ENCODE measurements at regions not wholly inside any gene's neighbourhood (a gene's known extent, or its start where the extent isn't known, plus 50 kb on each side); places are given as distances from the start of the nearest gene placed in this dataset.

DNA sequence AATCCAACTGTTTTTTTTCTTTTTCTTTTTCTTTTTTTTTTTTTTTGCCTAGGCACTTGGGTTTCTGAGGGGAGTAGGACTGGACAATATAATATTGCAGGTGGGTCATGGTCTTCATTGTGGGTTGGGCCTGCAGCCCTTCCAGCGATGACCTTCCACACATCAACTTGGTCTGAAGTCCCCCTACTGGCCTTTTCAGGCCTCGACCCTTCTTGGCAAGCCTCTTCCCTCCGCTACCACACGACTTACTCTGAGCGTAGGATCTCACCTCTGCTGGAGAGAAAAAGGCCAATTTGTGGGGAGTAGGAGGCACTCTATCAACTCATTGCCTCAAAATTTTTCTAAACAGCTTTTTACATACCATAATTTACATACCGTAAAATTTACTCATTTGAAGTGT lies 51.1 kb upstream of the GRIK3 start:
- DNase-seq (ENCODE audit: low read depth) = no peak

DNA sequence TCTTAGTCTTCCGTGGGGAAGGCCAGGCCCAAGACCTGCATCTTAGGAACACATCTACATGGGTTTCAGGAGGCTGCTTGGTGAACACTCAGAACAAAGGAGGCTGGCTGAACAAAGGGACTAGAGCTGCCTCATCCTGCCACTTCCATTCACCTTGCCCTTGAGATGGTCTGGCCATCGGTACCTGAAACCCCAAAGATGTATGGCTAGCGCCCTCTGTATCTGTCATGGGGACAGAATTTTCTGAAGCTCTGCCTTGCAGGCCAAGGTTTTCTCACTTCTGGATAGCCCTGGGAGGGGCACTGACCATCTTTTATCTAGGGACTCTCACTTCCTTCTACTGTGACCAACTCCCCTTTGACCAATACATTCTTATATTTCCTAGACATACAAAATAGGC lies 55.4 kb upstream of the GRIK3 start:
- DNase-seq (ENCODE audit: low read depth) = no peak

DNA sequence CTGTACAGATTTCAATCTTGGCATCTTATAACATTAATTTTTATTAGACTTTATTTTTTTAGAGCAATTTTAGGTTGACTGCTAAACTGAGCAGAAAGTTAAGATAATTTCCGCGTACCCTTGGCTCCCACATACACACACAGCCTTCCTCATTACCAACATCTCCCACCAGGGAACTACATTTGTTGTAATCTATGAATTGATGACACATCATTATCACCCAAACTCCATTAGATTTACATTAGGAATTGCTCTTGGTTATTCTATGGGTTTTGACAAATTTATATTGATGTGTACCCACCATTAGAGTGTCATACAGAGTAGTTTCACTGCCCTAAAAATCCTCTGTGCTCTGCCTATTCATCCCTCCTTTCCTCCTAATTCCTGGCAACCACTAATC lies 56.4 kb upstream of the GRIK3 start:
- no peak for DNase-seq (ENCODE audit: low read depth)

DNA sequence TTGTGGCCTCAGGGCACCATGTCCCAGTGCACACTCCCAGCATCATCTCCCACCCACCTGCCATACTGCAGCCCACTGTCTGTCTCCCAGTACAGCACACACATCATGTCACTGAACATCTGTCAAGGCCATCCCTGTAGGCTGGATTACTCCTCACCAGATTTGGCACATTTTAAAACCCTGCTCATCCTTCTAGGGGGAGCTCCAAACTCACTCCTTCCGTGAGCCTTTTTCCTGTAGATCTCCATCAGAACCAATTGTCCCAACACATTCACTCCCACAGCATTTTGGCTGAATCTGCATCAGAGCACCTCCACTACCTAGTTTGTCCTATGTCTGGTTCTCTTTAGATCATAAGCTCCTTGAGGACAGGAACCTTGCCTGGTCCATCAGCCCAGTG lies 58.6 kb upstream of the GRIK3 start:
- DNase-seq (ENCODE audit: low read depth) = no peak

DNA sequence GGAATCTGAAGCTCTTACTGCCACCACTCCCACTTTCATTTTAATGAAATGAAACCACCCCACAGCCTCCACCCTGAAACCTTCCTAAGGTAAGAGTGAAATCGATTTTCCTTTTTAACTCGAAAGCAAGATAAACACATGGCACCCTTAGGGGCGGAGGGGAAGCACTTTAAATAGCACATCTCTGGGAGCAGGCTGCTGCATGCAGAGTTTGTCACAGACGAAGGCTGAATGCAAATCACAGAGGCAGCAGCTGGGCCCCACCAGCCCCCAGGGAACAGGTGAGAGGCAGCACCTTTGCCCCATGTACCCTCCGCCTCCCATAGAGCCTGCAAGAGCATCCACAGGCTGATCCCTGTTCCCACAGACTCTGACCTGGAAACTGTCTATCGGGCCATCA lies 60.0 kb upstream of the GRIK3 start:
- no peak for DNase-seq (ENCODE audit: low read depth)

DNA sequence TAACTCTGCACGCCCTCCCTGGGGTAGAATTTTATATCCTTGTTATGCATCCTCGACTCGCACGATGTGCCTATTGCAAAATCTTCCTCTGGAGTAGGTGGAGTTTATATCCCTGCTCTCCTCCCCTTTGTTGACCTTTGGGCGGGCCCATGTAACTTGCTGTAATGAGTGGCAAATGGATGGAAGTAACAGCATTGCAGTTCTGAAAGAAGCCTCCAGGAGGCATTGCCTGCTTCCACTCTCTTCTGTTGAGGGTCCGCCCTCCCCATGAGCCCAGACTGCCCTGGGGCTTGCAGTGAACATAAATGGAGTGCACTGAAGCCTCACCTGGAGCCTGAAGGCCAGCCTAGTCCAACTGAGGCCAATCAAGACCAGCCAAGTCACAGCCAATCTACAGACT lies 62.2 kb upstream of the GRIK3 start:
- no peak for DNase-seq (ENCODE audit: low read depth)

DNA sequence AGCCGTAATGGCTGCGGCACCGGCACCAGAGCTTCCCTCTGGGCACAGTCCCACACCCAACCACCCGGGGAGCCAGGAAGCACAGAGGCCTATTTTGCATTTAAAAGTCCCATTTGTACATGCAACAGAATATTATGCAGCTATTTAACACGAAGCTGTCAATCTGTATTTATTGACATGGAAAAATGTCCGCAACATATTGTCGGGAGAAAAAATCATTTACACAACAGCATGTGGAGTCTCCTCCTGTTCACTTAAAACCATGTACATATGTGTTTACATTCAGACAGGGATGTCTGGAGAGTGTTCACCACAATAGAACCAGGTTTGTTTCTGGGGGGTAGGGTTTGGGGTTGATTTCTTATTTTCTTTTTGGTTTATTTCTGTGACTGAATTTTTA lies 63.4 kb upstream of the GRIK3 start:
- DNase-seq (ENCODE audit: low read depth) = no peak

DNA sequence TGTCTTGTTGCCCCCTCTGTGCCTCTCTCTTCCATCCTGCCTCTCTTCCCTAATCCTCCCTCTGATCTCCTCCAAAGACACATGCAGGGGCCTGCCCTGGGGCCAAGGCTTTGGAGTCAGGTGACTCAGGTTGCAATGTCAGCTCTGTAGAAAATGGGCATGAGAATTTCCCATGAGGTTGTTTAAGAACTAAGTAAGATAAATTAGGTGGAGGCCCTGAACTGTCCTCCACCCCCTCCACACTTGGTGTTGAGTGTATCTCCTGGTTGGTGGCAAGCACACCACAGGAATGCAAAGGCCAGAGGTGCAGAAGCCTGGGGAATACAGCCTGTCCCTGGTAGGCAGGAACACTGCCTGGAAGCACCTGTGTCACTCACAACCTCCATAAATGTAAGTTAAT lies 63.9 kb upstream of the GRIK3 start:
- DNase-seq (ENCODE audit: low read depth) = no peak

DNA sequence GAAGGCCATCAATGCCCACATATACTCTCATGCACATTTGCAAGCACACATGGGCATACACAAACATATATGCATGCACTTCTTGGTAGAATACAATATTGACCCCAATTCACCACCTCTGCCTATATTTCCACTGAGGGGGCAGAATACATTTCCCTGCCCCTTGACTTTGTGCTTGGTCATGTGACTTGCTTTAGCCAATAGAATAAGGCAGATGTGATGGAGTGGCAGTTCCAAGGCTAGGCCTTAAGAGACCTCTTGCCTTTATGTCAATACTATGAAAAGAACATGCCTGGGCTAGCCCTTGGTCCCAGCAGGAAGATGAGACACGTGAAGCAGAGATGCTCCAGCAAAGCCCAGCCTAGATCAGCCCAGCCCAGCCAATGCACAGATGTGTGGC lies 66.0 kb upstream of the GRIK3 start:
- DNase-seq (ENCODE audit: low read depth) = no peak

DNA sequence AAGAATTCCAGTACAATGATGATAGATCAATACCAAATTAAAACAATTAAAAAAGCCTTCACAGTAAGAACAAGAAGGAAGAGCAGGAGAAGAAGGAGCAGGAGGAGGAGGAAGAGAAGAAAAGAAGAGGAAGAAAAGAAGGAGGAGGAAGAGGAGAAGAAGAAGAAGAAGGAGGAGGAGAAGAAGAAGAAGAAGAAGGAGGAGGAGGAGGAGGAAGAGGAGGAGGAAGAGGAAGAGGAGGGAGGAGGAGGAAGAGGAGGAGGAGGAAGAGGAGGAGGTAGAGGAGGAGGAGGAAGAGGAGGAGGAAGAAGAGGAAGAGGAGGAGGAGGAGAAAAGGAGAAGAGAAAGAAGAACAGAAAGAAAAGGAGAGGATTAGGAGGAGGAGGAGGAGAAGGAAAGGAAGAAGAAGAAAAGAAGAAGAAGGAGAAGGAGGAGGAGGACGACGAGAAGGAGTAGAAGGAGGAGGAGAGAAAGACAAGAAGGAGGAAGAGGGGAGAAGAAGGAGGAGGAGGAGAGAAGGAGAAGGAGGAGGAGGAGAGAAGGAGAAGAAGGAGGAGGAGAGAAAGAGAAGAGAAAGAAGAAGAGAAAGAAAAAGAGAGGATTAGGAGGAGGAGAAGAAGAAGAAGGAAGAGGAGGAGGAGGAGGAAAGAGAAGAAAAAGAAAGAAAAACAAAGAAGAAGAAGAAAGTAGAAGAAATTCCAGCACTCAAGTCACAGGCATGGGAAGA lies 68.5 kb upstream of the GRIK3 start:
- no peak for DNase-seq (ENCODE audit: low read depth)

DNA sequence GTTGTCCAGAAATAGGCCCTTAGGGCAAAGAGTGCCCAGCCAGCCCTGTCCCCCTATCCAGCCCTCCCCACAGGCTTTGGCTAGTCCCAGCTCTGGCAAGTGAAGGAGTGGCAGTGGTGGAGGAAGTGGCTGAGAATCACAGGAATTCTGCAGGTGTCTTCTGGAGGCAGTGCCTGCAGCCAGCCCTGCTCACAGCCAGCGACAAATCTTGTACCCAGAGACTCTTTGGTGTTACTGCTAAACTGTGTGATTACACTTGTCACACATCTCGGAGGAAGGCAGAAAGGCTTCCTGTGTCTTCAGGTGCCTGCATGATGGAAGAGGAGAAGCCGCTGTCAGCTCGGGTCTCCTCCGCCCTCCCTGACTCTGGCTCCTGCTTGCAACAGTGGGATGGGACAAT lies 71.6 kb upstream of the GRIK3 start:
- DNase-seq (ENCODE audit: low read depth) = no peak

DNA sequence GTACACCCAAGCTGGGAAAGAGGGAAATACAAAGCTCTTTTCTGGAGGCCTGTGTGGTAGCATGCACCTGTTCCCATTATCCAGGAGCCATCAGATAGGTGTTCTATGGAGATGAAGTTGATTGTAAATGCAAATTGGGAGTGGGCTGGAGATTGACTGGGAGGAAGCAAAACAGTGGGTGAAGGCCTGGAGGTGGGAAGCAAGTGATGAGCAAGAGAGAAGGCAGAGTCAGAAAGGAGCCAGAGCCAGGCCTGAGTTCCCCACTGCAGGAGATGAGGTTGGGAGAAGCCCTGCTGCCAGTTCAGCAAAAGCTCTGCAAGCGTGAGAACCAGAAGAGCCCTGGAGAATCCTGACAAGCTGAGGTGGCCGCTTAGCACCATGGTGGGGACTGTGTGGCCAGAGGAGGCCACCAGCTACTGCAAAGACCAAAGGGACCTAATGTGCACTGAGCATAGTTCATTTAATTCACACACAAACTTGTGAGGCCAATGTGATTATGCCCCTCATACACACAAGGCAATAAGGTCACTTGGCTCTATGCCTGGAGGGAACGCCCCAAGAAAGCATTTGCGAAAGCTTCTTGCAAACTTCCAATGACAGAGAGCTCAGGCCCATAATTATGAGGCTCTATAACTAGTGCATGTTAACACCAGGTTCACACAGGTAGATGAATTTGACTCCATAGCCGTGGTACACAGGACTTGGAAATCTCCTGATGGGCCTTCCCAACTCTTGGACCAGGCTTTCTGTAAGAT lies 73.0 kb upstream of the GRIK3 start:
- DNase-seq (ENCODE audit: low read depth) = no peak

DNA sequence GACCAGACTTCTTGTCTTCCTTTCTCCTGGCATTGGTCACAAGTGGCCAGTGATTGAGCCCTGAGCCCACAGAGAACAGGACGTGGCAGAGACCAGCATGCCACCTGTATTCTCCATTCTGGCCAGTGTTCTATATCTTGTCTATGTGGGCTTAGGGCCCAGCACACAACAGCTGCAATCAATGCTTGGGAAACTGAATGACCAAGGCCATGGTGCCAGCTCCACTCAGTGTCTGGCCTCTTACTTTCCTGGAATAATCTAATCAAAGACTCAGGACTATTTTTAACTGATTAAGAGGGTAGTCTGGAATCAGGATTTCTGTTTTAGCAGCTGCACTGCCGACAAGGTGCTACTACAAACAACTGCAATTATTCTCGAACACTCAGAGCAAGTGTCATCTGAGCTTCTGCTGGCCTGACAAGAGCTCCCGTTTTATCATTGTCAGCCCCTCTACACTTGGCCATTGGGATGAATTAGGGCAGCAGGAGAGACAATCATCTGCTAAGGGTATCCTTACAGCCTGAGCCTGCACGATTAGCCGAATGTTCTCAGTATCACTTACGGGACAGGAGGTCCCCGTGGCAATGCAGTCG lies 74.4 kb upstream of the GRIK3 start:
- no peak for DNase-seq (ENCODE audit: low read depth)

DNA sequence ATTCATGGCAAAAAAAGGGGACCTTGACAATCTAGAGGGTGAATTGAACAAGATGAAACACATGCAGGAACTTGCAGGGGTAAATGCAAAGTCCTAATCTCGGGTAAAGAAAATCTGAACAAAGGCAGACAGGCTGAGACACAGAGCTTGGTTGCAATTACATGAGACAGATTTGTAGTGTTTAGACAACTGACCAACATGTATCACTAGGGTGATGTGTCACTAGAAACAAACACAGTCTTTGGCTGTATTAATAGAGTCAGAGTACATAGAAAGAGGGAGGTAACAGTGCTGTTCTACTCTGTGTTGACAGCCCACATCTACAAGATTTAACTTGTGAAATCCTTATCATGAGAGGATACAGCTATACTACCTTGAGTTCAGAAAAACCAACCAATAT lies 78.1 kb upstream of the GRIK3 start:
- DNase-seq (ENCODE audit: low read depth) = no peak

DNA sequence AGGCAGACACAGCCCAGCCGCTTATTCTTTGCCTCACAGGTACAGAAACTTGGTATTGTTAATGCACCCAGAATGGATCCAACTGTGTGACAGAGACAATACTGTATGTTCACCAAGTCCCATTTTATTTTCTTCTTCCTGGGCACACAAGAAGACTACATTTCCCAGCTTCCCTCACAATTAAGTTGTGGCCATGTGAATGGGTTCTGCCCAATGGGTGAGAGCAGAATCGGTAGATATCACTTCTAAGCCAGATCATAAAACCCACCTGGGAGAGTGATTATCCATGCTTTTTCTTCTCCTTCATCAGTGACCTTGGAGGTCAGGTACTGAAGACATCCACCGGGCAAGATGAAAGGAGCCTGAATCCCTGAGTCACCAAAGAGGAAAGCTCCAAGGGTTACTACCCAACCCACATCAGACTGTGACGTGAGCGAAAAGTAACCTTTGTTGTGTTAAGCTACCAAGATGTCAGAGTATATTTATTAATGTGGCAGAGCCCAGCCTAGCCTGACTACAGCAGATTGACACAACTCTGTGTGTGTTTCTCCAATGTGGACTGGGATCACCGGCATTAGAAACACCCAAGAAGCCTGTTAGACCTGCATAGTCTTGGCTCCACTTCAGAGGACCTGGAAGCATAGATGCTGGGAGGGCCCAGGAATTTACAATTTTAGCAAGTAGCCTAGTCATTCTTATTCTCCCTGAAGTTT lies 79.1 kb upstream of the GRIK3 start:
- DNase-seq (ENCODE audit: low read depth) = no peak

DNA sequence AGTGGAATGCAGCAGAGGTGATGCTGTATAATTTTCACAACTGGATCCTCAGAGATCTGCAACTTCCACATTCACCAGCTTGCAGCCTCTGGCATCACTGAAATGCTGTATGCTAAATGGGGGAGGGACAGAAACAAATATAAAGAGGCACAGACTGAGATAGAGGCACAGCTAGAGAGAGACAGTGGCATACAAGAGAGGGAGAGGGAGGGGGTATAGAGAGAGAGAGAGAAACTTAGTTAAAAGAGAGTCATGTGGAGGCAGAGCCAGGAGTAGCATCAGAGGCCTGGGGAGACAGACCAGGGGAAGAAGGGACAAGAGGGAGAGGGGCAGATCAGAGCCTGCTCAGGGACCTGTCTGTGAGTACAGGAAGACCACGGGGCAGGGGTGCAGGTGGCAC lies 84.5 kb upstream of the GRIK3 start:
- no peak for DNase-seq (ENCODE audit: low read depth)

DNA sequence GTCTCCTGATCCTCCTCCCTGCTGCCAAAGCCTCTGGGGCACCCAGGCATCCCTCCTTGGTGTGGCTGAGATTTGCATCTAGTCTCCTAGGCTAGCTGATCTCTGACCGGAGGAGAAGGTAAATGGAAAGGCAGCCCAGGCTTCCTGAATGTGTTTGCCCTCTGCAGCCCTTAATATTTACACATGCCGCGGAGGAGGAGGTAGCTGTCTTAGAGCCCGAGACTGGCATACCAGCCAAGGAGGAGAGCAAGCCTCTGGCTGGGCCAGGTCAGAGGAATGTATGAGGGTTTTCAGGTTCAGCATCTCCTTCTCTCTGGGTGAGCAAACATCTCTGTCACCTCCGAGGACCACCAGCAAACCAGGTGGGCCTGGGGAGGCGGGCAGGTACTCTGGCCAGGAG lies 86.0 kb upstream of the GRIK3 start:
- no peak for DNase-seq (ENCODE audit: low read depth)

DNA sequence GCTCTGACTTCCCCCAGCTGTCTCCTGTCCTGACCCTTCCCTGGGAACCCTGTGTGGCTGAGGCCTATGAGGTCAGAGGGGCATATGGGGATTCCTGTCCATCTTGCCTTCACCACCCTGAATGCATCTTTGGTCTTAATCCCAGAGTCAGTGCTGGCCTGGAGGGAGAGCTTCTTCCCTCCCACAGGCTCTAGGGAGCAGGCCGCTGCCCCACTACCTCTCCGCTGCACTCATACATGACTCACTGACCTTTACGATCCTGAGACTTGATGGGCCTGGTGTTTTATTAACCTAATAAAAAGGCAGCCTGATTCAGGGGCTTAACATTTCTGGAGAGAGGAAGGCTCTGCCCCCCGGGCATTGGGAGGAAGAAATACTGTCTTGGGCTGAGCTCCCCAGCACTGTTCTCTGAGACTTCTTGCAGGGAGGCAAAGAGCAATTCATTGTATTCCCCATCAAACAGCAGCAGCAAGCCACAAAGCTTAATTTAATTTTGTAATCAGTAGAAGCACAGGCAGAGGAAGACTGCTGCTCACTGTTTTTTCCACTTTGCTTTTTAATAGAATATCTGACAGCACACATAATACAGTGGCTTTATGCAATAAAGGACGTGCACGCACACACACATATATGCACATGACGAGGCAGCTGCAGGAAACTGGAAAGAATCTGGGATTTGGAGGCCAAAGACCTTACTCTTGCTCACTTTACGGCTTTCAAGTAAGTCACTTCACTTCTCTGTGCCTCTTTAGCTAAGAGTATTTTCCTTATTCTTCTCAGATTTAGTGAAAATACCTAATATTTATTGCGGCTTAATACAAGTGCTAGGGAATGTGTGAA lies 89.2 kb upstream of the GRIK3 start:
- peak; percentile 6 for DNase-seq (ENCODE audit: low read depth)

DNA sequence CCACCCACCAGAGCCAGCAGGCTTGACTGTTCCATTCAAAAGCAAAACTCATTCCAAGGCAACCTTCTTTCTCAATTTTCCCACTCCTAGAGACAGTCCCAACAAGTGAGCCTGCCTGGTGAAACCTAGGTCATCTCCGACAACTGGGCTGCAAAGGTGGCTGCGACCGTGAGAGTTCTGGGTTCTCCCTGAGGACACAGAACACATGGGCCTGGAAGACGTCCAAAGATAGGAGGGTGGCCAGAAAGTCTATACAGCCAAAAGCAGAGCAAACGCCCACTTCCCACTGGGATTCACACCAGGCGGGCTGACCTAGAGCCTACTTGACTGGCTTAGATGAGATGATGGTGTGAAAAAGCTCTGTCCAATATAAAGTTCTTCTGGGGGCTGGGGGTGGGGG lies 90.2 kb upstream of the GRIK3 start:
- no peak for DNase-seq (ENCODE audit: low read depth)

DNA sequence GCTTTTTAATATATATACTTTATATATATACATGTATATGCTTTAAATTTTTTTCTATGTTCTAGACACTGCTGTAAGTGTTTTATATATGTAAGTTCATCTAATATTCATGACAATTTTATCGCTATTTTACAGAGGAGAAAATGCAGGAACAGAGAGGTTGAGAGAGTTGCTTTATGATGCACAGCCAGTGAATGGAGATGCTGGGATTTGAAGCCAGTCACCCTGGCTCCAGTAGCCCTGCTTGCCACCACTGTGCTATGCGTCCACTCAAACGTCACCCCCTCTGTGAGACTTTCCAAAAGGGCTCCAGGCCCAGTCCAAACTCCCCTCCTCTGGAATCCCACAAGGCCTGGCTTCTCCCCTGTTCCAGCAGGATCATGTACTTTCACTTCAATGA lies 91.0 kb upstream of the GRIK3 start:
- DNase-seq (ENCODE audit: low read depth) = no peak

DNA sequence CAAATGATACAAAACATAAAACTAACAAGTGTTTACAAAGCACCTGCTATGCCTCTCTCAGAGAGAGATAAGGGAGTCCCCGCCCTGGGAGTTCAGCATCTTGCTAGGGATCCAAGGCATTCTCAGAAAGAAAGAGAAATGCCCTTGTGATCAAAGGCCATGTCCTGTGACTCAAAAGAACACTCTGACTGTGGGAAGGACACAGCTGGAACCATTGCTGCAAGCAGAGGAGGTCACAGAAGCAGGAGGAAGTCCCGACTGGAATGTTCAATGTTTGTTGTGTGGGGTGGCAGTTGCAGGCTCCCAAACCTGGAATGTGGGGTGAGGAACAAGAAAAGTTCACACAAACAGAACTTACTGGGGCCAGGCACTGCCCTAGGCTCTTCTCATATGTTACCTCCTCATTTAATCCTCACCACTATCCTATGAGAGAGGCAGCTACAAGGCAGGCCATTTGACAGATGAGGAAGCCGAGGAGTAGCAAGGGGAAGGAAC lies 93.0 kb upstream of the GRIK3 start:
- no peak for DNase-seq (ENCODE audit: low read depth)

DNA sequence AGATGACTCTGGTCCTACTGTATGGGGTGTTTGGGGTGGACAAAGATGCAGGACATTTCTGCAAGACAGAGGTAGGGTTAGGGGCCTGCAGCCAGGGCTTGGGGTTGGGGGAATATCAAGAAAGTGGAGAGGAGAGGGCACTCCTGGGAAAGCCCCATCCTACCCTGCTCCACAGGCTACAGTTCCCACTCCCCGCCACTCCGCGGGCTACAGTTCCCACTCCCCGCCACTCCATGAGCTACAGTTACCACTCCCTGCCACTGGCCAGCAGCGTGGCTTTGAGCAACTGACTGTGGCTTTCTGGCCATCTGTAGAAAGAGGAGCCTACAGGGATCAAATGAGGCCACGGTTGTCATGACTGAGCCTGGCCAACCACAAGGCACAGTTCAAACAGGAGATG lies 93.8 kb upstream of the GRIK3 start:
- DNase-seq (ENCODE audit: low read depth) = no peak
